ENCODE measurements at regions not wholly inside any gene's neighbourhood (a gene's known extent, or its start where the extent isn't known, plus 50 kb on each side); places are given as distances from the start of the nearest gene placed in this dataset.

DNA sequence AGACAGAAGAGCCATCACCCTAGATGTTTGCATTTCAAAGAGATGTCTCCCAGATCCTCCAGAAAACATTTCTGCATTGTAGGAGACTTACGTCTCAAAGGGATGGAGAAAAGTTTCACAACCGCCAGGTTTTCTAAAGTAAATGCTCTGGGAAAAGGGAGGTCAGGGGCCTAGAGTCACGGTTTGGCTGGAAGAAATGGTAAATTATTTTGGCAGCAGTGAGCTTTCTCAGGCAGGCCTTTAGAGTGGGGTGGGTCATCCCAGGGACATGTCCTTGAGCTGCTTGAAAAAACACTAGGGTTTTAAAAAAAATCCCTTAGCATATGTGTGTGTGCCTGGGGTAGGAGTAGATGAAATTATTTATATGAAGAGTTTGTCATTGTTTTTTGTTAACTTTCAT, 728.8 kb downstream of the TYW1 start (continued):
- no peak for TF ChIP-seq CBX8 (IDR thresholded peaks at IDR 0.05; ENCODE audit: borderline replicate concordance, low read depth, low read length)
- TF ChIP-seq SRF (IDR thresholded peaks at IDR 0.05; ENCODE audit: low read depth, low read length): no peak

Data from H1 (cell line).